Prostate gland (tissue), 2 donors: ENCODE measurements at regions not wholly inside any gene's neighbourhood (a gene's known extent, or its start where the extent isn't known, plus 50 kb on each side); places are given as distances from the start of the nearest gene placed in this dataset.

ENCODE experiments used
- DNase-seq: peaks from one replicate; pipeline ENCODE4 v3.0.0-alpha.2; 2019; ENCODE audit warnings: low spot score
- H3K27ac ChIP-seq, 2 donors: fragments of 200-600 bp; sonication (generic); 2 replicates each; pipeline ENCODE4 v1.5.1; 2017 to 2019
- H3K27me3 ChIP-seq: fragments of 200-600 bp; sonication (generic); replicated peaks from 2 replicates; pipeline ENCODE4 v1.5.1; 2019; ENCODE audit not compliant: insufficient read depth
- H3K36me3 ChIP-seq, 2 donors: fragments of 200-600 bp; sonication (generic); 1 replicate in 1 of 2; 2 replicates in 1 of 2; pipeline versions ENCODE4 v1.5.1 to v1.8.1; 2017 to 2019
- H3K4me1 ChIP-seq: fragments of 200-600 bp; sonication (generic); replicated peaks from 2 replicates; pipeline ENCODE4 v1.5.1; 2019
- H3K4me3 ChIP-seq, 2 donors: fragments of 200-600 bp; sonication (generic); 2 replicates each; pipeline ENCODE4 v1.5.1; 2017 to 2019
- H3K9me3 ChIP-seq: fragments of 200-600 bp; sonication (generic); 2 replicates; pipeline ENCODE4 v1.5.1; 2017
- CTCF ChIP-seq, 4 experiments: fragments of 200-600 bp in 2 of 4; fragments of 450-650 bp in 2 of 4; sonication (generic) in 2 of 4; IDR thresholded peaks; 1 replicate in 3 of 4; 2 replicates in 1 of 4; pipeline ENCODE4 v1.5.1; 2016 to 2019; ENCODE audit warnings: antibody characterized with exemption in 4 of 4, mild to moderate bottlenecking in 2 of 4, moderate library complexity in 2 of 4
- POLR2A ChIP-seq: fragments of 450-650 bp; IDR thresholded peaks from one replicate; pipeline ENCODE4 v1.6.1; 2016; ENCODE audit warnings: antibody characterized with exemption, mild to moderate bottlenecking
- POLR2AphosphoS5 ChIP-seq: sonication (generic); formaldehyde crosslinking; IDR thresholded peaks from one replicate; pipeline ENCODE4 v1.6.1; 2017; ENCODE audit warnings: antibody characterized with exemption
- WGBS: methylation state at CpG from one replicate; pipeline ENCODE4 v1.1.5; 2018; 5-methylcytosine and 5-hydroxymethylcytosine counted together
- intact Hi-C: fragments of 100-400 bp; cut with DNase I; formaldehyde crosslinking; loops from one replicate; pipeline ENCODE4 v1.14.2; 2022

- Histone ChIP-seq H3K36me3 (no peaks in the 10 kb centered on the region), H3K4me3 (no peak overlapping the region), H3K27ac (no peak overlapping the region), H3K27me3 (no peaks in the 10 kb centered on the region), H3K4me1 (no peaks in the 10 kb centered on the region), H3K9me3 (no peaks in the 10 kb centered on the region)
- TF ChIP-seq CTCF (IDR thresholded peaks at IDR 0.05) (no peak), POLR2A (no peak), POLR2AphosphoS5 (no peak)
- DNase-seq: no peak
- 85% methylated on average over 3 of the region's 3 CpGs for WGBS
- intact Hi-C loops: no loop called here
Observed at GRCh38 chr9:87306006-87306405, 191.7 kb upstream of the DAPK1 start.

GRCh38 chr9:87307848-87308247 lies 189.8 kb upstream of the DAPK1 start:
- Histone ChIP-seq H3K27me3 (no peaks in the 10 kb centered on the region), H3K4me3 (no peak overlapping the region), H3K27ac (no peak overlapping the region), H3K36me3 (no peaks in the 10 kb centered on the region), H3K4me1 (no peaks in the 10 kb centered on the region), H3K9me3 (no peaks in the 10 kb centered on the region)
- intact Hi-C loops: no loop called here
- 89% methylated on average over 5 of the region's 5 CpGs for WGBS
- DNase-seq: no peak
- no peak for TF ChIP-seq POLR2A
- no peak for TF ChIP-seq CTCF (IDR thresholded peaks at IDR 0.05)
- no peak for TF ChIP-seq POLR2AphosphoS5

GRCh38 chr9:87309236-87309635 lies 188.4 kb upstream of the DAPK1 start:
- no peak for TF ChIP-seq CTCF (IDR thresholded peaks at IDR 0.05)
- no peak for TF ChIP-seq POLR2AphosphoS5
- no peak for TF ChIP-seq POLR2A
- 58% methylated on average over 6 of the region's 6 CpGs for WGBS

GRCh38 chr9:87310827-87311523 lies 186.7 kb upstream of the DAPK1 start:
- Histone ChIP-seq H3K9me3 (no peaks in the 10 kb centered on the region), H3K4me3 (no peak overlapping the region), H3K27me3 (no peaks in the 10 kb centered on the region), H3K4me1 (no peaks in the 10 kb centered on the region), H3K27ac (no peak overlapping the region), H3K36me3 (no peaks in the 10 kb centered on the region)
- intact Hi-C loops: no loop called here
- no peak for TF ChIP-seq POLR2A
- no peak for TF ChIP-seq CTCF (IDR thresholded peaks at IDR 0.05)
- no peak for TF ChIP-seq POLR2AphosphoS5
- WGBS: 87% methylated on average over 4 of the region's 4 CpGs
- DNase-seq: no peak

More at GRCh38 chr9:87309236-87309635, 188.4 kb upstream of the DAPK1 start:
- H3K4me1 ChIP-seq: no peaks in the 10 kb centered on the region
- H3K9me3 ChIP-seq: no peaks in the 10 kb centered on the region
- no peak overlapping the region for H3K4me3 ChIP-seq
- no peaks in the 10 kb centered on the region for H3K27me3 ChIP-seq
- H3K36me3 ChIP-seq: no peaks in the 10 kb centered on the region
- H3K27ac ChIP-seq: no peak overlapping the region
- DNase-seq: no peak
- intact Hi-C loops: no loop called here

- Histone ChIP-seq H3K27me3 (no peaks in the 10 kb centered on the region), H3K4me3 (no peak overlapping the region), H3K27ac (no peak overlapping the region), H3K4me1 (no peaks in the 10 kb centered on the region), H3K36me3 (no peaks in the 10 kb centered on the region), H3K9me3 (no peaks in the 10 kb centered on the region)
- TF ChIP-seq POLR2AphosphoS5 (no peak), POLR2A (no peak), CTCF (IDR thresholded peaks at IDR 0.05) (no peak)
- intact Hi-C loops: loop anchor here (5.0 kb wide), 1 partner anchor 882 kb away; no protein-coding TSS in a partner anchor
- DNase-seq: no peak
Observed at GRCh38 chr9:87319656-87320055, 178.0 kb upstream of the DAPK1 start.
